Breast epithelium (tissue), 3 donors: ENCODE measurements at regions not wholly inside any gene's neighbourhood (a gene's known extent, or its start where the extent isn't known, plus 50 kb on each side); places are given as distances from the start of the nearest gene placed in this dataset.

ENCODE experiments used
- CTCF ChIP-seq, 3 donors: fragments of 450-650 bp; IDR thresholded peaks; one replicate each; pipeline ENCODE4 v1.5.1; 2016 to 2017; ENCODE audit warnings: antibody characterized with exemption in 3 of 3, mild to moderate bottlenecking in 3 of 3, moderate library complexity in 3 of 3
- POLR2A ChIP-seq: fragments of 450-650 bp; IDR thresholded peaks from one replicate; pipeline ENCODE4 v1.6.1; 2016; ENCODE audit warnings: antibody characterized with exemption, mild to moderate bottlenecking, moderate library complexity
- POLR2AphosphoS5 ChIP-seq, 3 donors: sonication (generic); formaldehyde crosslinking; IDR thresholded peaks; one replicate each; pipeline ENCODE4 v1.6.1; 2017; ENCODE audit warnings: antibody characterized with exemption in 3 of 3

- TF ChIP-seq CTCF (IDR thresholded peaks at IDR 0.05) (no peak), POLR2A (no peak), POLR2AphosphoS5 (IDR thresholded peaks at IDR 0.05) (no peak)
Measured at GRCh38 chr14:55799508-55800095, 219.6 kb downstream of the KTN1 start.
